H9 (cell line): ENCODE measurements at regions not wholly inside any gene's neighbourhood (a gene's known extent, or its start where the extent isn't known, plus 50 kb on each side); places are given as distances from the start of the nearest gene placed in this dataset.

ENCODE experiments used
- DNase-seq: peaks from one replicate; pipeline ENCODE4 v3.0.0-alpha.2; 2017
- H2AFZ ChIP-seq: one replicate; pipeline ENCODE4 v1.6.1; 2013; ENCODE audit warnings: mild to moderate bottlenecking, low read length, control low read depth, moderate library complexity
- H2AK5ac ChIP-seq: 2 replicates; pipeline ENCODE4 v1.6.1; 2013; ENCODE audit warnings: low read length, control low read depth, mixed read lengths; ENCODE audit not compliant: insufficient read length
- H2BK120ac ChIP-seq: one replicate; pipeline ENCODE4 v1.6.1; 2013; ENCODE audit warnings: low read depth, mild to moderate bottlenecking, low read length, control low read depth, inconsistent platforms; ENCODE audit not compliant: poor library complexity, severe bottlenecking
- H2BK12ac ChIP-seq: 2 replicates; pipeline ENCODE4 v1.6.1; 2013; ENCODE audit warnings: low read length, control low read depth, mixed read lengths, low read depth; ENCODE audit not compliant: insufficient read length
- H2BK15ac ChIP-seq: 2 replicates; pipeline ENCODE4 v1.6.1; 2013; ENCODE audit warnings: low read depth, low read length, control low read depth
- H2BK20ac ChIP-seq: one replicate; pipeline ENCODE4 v1.6.1; 2013; ENCODE audit warnings: low read depth, mild to moderate bottlenecking, low read length, control low read depth, inconsistent platforms; ENCODE audit not compliant: poor library complexity, severe bottlenecking
- H2BK5ac ChIP-seq: 2 replicates; pipeline ENCODE4 v1.6.1; 2013; ENCODE audit warnings: low read length, control low read depth, mixed read lengths; ENCODE audit not compliant: insufficient read length
- H3K14ac ChIP-seq: 2 replicates; pipeline ENCODE4 v1.6.1; 2013; ENCODE audit warnings: low read length, control low read depth; ENCODE audit not compliant: insufficient read depth
- H3K18ac ChIP-seq: 2 replicates; pipeline ENCODE4 v1.6.1; 2013; ENCODE audit warnings: low read depth, mild to moderate bottlenecking, mixed read lengths, low read length, control low read depth; ENCODE audit not compliant: insufficient read length
- H3K23ac ChIP-seq: 2 replicates; pipeline ENCODE4 v1.6.1; 2013; ENCODE audit warnings: low read length, control low read depth, mixed read lengths, low read depth; ENCODE audit not compliant: insufficient read length
- H3K23me2 ChIP-seq: 2 replicates; pipeline ENCODE4 v1.6.1; 2013; ENCODE audit warnings: low read depth, mild to moderate bottlenecking, mixed read lengths, low read length, control low read depth; ENCODE audit not compliant: insufficient read length, poor library complexity, severe bottlenecking
- H3K27ac ChIP-seq: 2 replicates; pipeline ENCODE4 v1.5.1; 2013; ENCODE audit warnings: low read length, control low read depth, mixed read lengths, low read depth; ENCODE audit not compliant: insufficient read length
- H3K27me3 ChIP-seq: 2 replicates; pipeline ENCODE4 v1.6.1; 2013; ENCODE audit warnings: low read length, control low read depth, inconsistent platforms; ENCODE audit not compliant: insufficient read depth
- H3K4ac ChIP-seq: 2 replicates; pipeline ENCODE4 v1.6.1; 2013; ENCODE audit warnings: low read depth, mild to moderate bottlenecking, control low read depth, inconsistent platforms, low read length, moderate library complexity
- H3K4me1 ChIP-seq: 2 replicates; pipeline ENCODE4 v1.6.1; 2013; ENCODE audit warnings: low read length, control low read depth, inconsistent platforms; ENCODE audit not compliant: insufficient read depth
- H3K4me2 ChIP-seq: 2 replicates; pipeline ENCODE4 v1.6.1; 2013; ENCODE audit warnings: low read length, control low read depth, mixed read lengths; ENCODE audit not compliant: insufficient read length, insufficient read depth
- H3K56ac ChIP-seq: 2 replicates; pipeline ENCODE4 v1.6.1; 2013; ENCODE audit warnings: low read depth, mild to moderate bottlenecking, mixed read lengths, low read length, control low read depth; ENCODE audit not compliant: insufficient read length
- H3K79me1 ChIP-seq: 2 replicates; pipeline ENCODE4 v1.6.1; 2013; ENCODE audit warnings: low read depth, mild to moderate bottlenecking, moderate library complexity, low read length, control low read depth, inconsistent platforms; ENCODE audit not compliant: insufficient read depth, poor library complexity, severe bottlenecking
- H3K79me2 ChIP-seq: 2 replicates; pipeline ENCODE4 v1.6.1; 2013; ENCODE audit warnings: low read length, control low read depth, inconsistent platforms; ENCODE audit not compliant: insufficient read depth
- H3K9ac ChIP-seq: 2 replicates; pipeline ENCODE4 v1.6.1; 2013; ENCODE audit warnings: low read length, control low read depth, mixed read lengths; ENCODE audit not compliant: insufficient read length; ENCODE audit errors: extremely low read depth
- H3K9me3 ChIP-seq: one replicate; pipeline ENCODE4 v1.6.1; 2013; ENCODE audit warnings: low read depth, low read length, inconsistent platforms; ENCODE audit not compliant: control insufficient read depth
- H3T11ph ChIP-seq: one replicate; pipeline ENCODE4 v1.6.1; 2013; ENCODE audit warnings: mild to moderate bottlenecking, low read length, control low read depth, inconsistent platforms
- H4K20me1 ChIP-seq: one replicate; pipeline ENCODE4 v1.6.1; 2013; ENCODE audit not compliant: control insufficient read depth, insufficient read length, insufficient read depth
- H4K5ac ChIP-seq: 2 replicates; pipeline ENCODE4 v1.6.1; 2013; ENCODE audit warnings: low read depth, mild to moderate bottlenecking, mixed read lengths, low read length, control low read depth; ENCODE audit not compliant: insufficient read length
- H4K8ac ChIP-seq: replicated peaks from 2 replicates; pipeline ENCODE4 v1.6.1; 2013; ENCODE audit warnings: low read length, control low read depth, mixed read lengths, low read depth; ENCODE audit not compliant: insufficient read length
- H4K91ac ChIP-seq: 2 replicates; pipeline ENCODE4 v1.6.1; 2013; ENCODE audit warnings: low read depth, mild to moderate bottlenecking, moderate library complexity, mixed read lengths, low read length, control low read depth; ENCODE audit not compliant: insufficient read length
- H3K27ac Mint-ChIP-seq, 3 experiments: 2 replicates in 2 of 3; 3 replicates in 1 of 3; pipeline ENCODE4 v1.8.0; 2020 to 2021; ENCODE audit warnings: mixed read lengths in 3 of 3, mild to moderate bottlenecking in 1 of 3, moderate library complexity in 1 of 3
- H3K27me3 Mint-ChIP-seq: 2 replicates; pipeline ENCODE4 v1.8.0; 2021; ENCODE audit warnings: low read depth, mild to moderate bottlenecking, moderate library complexity, mixed read lengths
- H3K36me3 Mint-ChIP-seq, 3 experiments: 2 replicates in 2 of 3; 3 replicates in 1 of 3; pipeline ENCODE4 v1.8.0; 2020 to 2021; ENCODE audit warnings: low read depth in 3 of 3, mixed read lengths in 3 of 3; ENCODE audit not compliant: insufficient read depth in 1 of 3
- H3K4me1 Mint-ChIP-seq, 2 experiments: 2 replicates each; pipeline ENCODE4 v1.8.0; 2020; ENCODE audit warnings: mixed read lengths in 2 of 2
- H3K4me3 Mint-ChIP-seq, 2 experiments: 2 replicates in 1 of 2; 3 replicates in 1 of 2; pipeline ENCODE4 v1.8.0; 2020 to 2021; ENCODE audit warnings: mild to moderate bottlenecking in 2 of 2, mixed read lengths in 2 of 2, moderate library complexity in 1 of 2
- H3K9me3 Mint-ChIP-seq, 2 experiments: 2 replicates in 1 of 2; 3 replicates in 1 of 2; pipeline ENCODE4 v1.8.0; 2020; ENCODE audit warnings: mild to moderate bottlenecking in 2 of 2, mixed read lengths in 2 of 2, moderate library complexity in 1 of 2
- WGBS: extraction: QIAGEN DNeasy Blood & Tissue Kit; methylation state at CpG from one replicate; pipeline ENCODE4 v1.1.7; 2013; ENCODE audit warnings: missing lambda C conversion rate, low lambda C conversion rate, mixed read lengths; ENCODE audit not compliant: insufficient read length; ENCODE audit errors: extremely low coverage; 5-methylcytosine and 5-hydroxymethylcytosine counted together
- TF ChIP-seq, protein P1 (sequence below): fragments of 200-600 bp; sonication (generic); conservative IDR thresholded peaks from 3 replicates; pipeline ENCODE4 v1.8.0; 2021; ENCODE audit warnings: antibody characterized with exemption, mild to moderate bottlenecking

DNA sequence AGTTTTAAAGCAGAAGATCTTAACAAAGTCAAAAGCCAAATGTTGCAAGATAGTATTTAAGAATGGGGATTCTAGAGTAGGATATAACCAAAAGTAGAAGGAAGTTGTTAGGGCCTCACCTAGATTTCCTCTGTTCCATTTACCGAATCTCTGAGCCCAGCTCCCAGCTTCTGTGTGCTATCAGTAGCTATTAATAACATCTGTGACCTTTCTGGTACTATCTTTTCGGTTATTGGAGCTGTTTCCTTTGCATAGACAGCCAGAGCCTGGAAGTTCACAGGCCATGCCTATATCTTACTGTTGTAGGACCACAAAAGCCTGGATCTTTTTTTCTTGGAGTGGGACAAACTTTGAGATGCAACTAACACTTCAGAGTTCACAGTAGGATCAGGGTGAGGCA is 244.2 kb downstream of the PPP1R2C start:
- H3K27me3 ChIP-seq, result no peaks in the 10 kb centered on the region
- no peak overlapping the region for H3K14ac ChIP-seq
- TF ChIP-seq, protein P1, sequence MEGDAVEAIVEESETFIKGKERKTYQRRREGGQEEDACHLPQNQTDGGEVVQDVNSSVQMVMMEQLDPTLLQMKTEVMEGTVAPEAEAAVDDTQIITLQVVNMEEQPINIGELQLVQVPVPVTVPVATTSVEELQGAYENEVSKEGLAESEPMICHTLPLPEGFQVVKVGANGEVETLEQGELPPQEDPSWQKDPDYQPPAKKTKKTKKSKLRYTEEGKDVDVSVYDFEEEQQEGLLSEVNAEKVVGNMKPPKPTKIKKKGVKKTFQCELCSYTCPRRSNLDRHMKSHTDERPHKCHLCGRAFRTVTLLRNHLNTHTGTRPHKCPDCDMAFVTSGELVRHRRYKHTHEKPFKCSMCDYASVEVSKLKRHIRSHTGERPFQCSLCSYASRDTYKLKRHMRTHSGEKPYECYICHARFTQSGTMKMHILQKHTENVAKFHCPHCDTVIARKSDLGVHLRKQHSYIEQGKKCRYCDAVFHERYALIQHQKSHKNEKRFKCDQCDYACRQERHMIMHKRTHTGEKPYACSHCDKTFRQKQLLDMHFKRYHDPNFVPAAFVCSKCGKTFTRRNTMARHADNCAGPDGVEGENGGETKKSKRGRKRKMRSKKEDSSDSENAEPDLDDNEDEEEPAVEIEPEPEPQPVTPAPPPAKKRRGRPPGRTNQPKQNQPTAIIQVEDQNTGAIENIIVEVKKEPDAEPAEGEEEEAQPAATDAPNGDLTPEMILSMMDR, result no peak
- no peak overlapping the region for H3K56ac ChIP-seq
- WGBS, result no CpG with 5 or more reads among the region's 2 CpGs
- H3K27ac ChIP-seq, result no peak overlapping the region
- H3T11ph ChIP-seq, result no peak overlapping the region
- Mint-ChIP-seq H3K36me3 (peaks cover 3 to 8% (median 4%) of the 10 kb centered on the region in 3 experiments; a peak in 4 of 7 replicates), H3K9me3 (peaks cover 0 to 30% of the 10 kb centered on the region in 2 experiments; a peak in 4 of 5 replicates), H3K27ac (no peak overlapping the region), H3K4me1 (peaks cover 0 to 5% of the 10 kb centered on the region in 2 experiments; a peak in 1 of 4 replicates), H3K4me3 (no peak overlapping the region), H3K27me3 (no peaks in the 10 kb centered on the region)
- no peak for DNase-seq
- H2BK12ac ChIP-seq, result no peak overlapping the region
- H3K4me2 ChIP-seq, result no peak overlapping the region
- no peak overlapping the region for H2BK5ac ChIP-seq
- no peak overlapping the region for H4K8ac ChIP-seq
- no peak overlapping the region for H3K18ac ChIP-seq
- H3K79me2 ChIP-seq, result no peaks in the 10 kb centered on the region
- no peak overlapping the region for H2AFZ ChIP-seq
- H4K5ac ChIP-seq, result no peak overlapping the region
- no peaks in the 10 kb centered on the region for H3K4me1 ChIP-seq
- H2BK15ac ChIP-seq, result no peak overlapping the region
- H3K9me3 ChIP-seq, result no peaks in the 10 kb centered on the region
- no peak overlapping the region for H2BK120ac ChIP-seq
- no peak overlapping the region for H3K4ac ChIP-seq
- H4K91ac ChIP-seq, result no peak overlapping the region
- no peak overlapping the region for H3K9ac ChIP-seq
- no peak overlapping the region for H2AK5ac ChIP-seq
- no peaks in the 10 kb centered on the region for H3K23me2 ChIP-seq
- no peaks in the 10 kb centered on the region for H3K79me1 ChIP-seq
- H4K20me1 ChIP-seq, result no peaks in the 10 kb centered on the region
- no peak overlapping the region for H2BK20ac ChIP-seq
- H3K23ac ChIP-seq, result no peak overlapping the region
